ENCODE measurements at regions not wholly inside any gene's neighbourhood (a gene's known extent, or its start where the extent isn't known, plus 50 kb on each side); places are given as distances from the start of the nearest gene placed in this dataset.

- no peak for DNase-seq (ENCODE audit: extremely low read depth in 1 of 4, low spot score in 3 of 4)
- Histone ChIP-seq H3K4me2 (ENCODE audit: insufficient read depth, low read length) (no peak overlapping the region), H2AFZ (ENCODE audit: low read depth, low read length) (no peak overlapping the region), H3K36me3 (ENCODE audit: control insufficient read depth, insufficient read depth, low read length) (no peaks in the 10 kb centered on the region), H3K4me3 (no peak overlapping the region), H4K20me1 (replicated peaks; ENCODE audit: control insufficient read depth, insufficient read depth, low read length) (no peaks in the 10 kb centered on the region), H3K9me1 (ENCODE audit: control insufficient read depth, insufficient read depth, low read length) (no peaks in the 10 kb centered on the region), H3K9me3 (replicated peaks; ENCODE audit: control insufficient read depth, insufficient read depth, low read depth, low read length) (no peaks in the 10 kb centered on the region), H3K79me2 (ENCODE audit: control insufficient read depth, insufficient read depth, low read length) (no peaks in the 10 kb centered on the region), H3K27me3 (ENCODE audit: control insufficient read depth in 2 of 2, insufficient read depth in 2 of 2, low read length in 2 of 2) (peaks cover 0 to 5% of the 10 kb centered on the region in 2 experiments; a peak in 2 of 5 replicates), H3K27ac (ENCODE audit: extremely low read depth, low read depth, low read length) (no peak overlapping the region), H3K4me1 (replicated peaks in 1 of 2; ENCODE audit: control insufficient read depth in 2 of 2, insufficient read depth in 2 of 2, low read length in 2 of 2) (no peaks in the 10 kb centered on the region), H3K9ac (ENCODE audit: insufficient read depth in 1 of 2, low read depth in 2 of 2, low read length in 2 of 2) (no peak overlapping the region)
- TF ChIP-seq TFAM (CRISPR knock-in tag; conservative IDR thresholded peaks at IDR 0.05) (no peak), HINFP (tag; conservative IDR thresholded peaks at IDR 0.05; ENCODE audit: low read depth) (no peak), ZBTB11 (CRISPR knock-in tag; IDR thresholded peaks at IDR 0.05) (no peak), HNRNPK (IDR thresholded peaks at IDR 0.05; ENCODE audit: low read depth, low read length, poor library complexity, severe bottlenecking) (no peak), ZNF280B (CRISPR knock-in tag; IDR thresholded peaks at IDR 0.05) (no peak), E2F5 (CRISPR knock-in tag; IDR thresholded peaks at IDR 0.05) (no peak), IRF9 (tag; IDR thresholded peaks at IDR 0.05) (no peak), JUND (IDR thresholded peaks at IDR 0.05; ENCODE audit: borderline replicate concordance, low read depth, low read length) (no peak), JUND (tag; IDR thresholded peaks at IDR 0.05; ENCODE audit: borderline replicate concordance, low read depth, low read length) (0 out of 3 replicates have a peak, but pooled peaks have one; percentile 51), FOSL1 (tag; conservative IDR thresholded peaks at IDR 0.05) (0 out of 2 replicates have a peak, but pooled peaks have one; percentile 26)
- TF ChIP-seq, protein P1, sequence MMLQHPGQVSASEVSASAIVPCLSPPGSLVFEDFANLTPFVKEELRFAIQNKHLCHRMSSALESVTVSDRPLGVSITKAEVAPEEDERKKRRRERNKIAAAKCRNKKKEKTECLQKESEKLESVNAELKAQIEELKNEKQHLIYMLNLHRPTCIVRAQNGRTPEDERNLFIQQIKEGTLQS (IDR thresholded peaks at IDR 0.05): peak; percentile 45; the same call in 1 of the 2 replicates
- TF ChIP-seq, protein P1 (CRISPR knock-in tag; conservative IDR thresholded peaks at IDR 0.05): no peak
- in situ Hi-C loops (cut with MboI): loop anchor here (25.0 kb wide), 1 partner anchor 915 kb away; no protein-coding TSS in a partner anchor
- WGBS (ENCODE audit: insufficient coverage, low coverage, missing lambda C conversion rate): 0% methylated on average over 2 of the region's 2 CpGs
- POLR2A ChIA-PET: no interaction called here
- BruUV-seq (replicated peaks): no TSS peak
- ATAC-seq: no peak
- CTCF ChIA-PET (ENCODE audit: low intra/inter-chr PET ratio): no interaction called here
- intact Hi-C loops (cut with micrococcal nuclease): no loop called here
- FAIRE-seq: no peak
Measured at GRCh38 chr2:181746844-181747243, 66.5 kb upstream of the NEUROD1 start.
